Esophagus squamous epithelium (tissue), 4 donors: ENCODE measurements at regions not wholly inside any gene's neighbourhood (a gene's known extent, or its start where the extent isn't known, plus 50 kb on each side); places are given as distances from the start of the nearest gene placed in this dataset.

Experiments used
- CTCF ChIP-seq, 6 experiments: fragments of 450-650 bp in 4 of 6; fragments of 200-600 bp in 2 of 6; sonication (generic) in 2 of 6; IDR thresholded peaks; one replicate each; pipeline ENCODE4 v1.5.1; 2016 to 2019; ENCODE audit warnings: antibody characterized with exemption in 6 of 6, mild to moderate bottlenecking in 4 of 6, moderate library complexity in 4 of 6
- POLR2A ChIP-seq, 4 donors: fragments of 450-650 bp; IDR thresholded peaks; one replicate each; pipeline ENCODE4 v1.6.1; 2017; ENCODE audit warnings: antibody characterized with exemption in 4 of 4, mild to moderate bottlenecking in 4 of 4, moderate library complexity in 3 of 4

GRCh38 chr18:73750052-73750451, 397.6 kb downstream of the FBXO15 start:
- TF ChIP-seq CTCF (IDR thresholded peaks at IDR 0.05), result no peak
- no peak for TF ChIP-seq POLR2A (IDR thresholded peaks at IDR 0.05)
